22Rv1 (cell line): ENCODE measurements at regions not wholly inside any gene's neighbourhood (a gene's known extent, or its start where the extent isn't known, plus 50 kb on each side); places are given as distances from the start of the nearest gene placed in this dataset.

Source experiments
- CTCF ChIP-seq: fragments of 450-650 bp; IDR thresholded peaks from 2 replicates; pipeline ENCODE4 v1.5.1; 2017; ENCODE audit warnings: mild to moderate bottlenecking
- ZFX ChIP-seq: fragments of 450-650 bp; IDR thresholded peaks from 2 replicates; pipeline ENCODE4 v1.6.1; 2017; ENCODE audit warnings: antibody characterized with exemption, borderline replicate concordance

DNA sequence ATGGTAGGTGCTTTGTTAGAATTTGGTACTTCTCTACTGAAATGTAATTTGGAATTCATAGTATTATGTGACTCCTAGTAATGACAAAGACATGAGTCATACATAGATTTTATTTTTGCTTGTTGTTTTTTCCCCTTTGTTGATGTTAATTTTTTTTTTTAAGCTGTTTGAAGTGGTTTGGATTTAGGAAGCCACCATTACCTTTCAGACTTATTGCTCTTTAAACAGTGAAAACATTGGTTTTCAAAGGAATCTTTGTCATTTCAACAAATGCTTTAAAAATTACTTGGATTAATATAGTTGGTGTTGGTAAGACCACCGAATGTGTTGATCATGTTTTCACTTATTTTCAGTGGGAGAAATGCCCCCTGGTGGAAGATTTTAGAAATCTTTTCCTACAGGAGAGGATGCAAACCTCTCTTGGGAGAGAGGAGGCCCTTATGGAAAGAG lies 170.1 kb upstream of the PITX1 start:
- TF ChIP-seq CTCF = peak; percentile 29
- TF ChIP-seq ZFX = no peak
